Muscle layer of colon (tissue), 2 donors: ENCODE measurements at regions not wholly inside any gene's neighbourhood (a gene's known extent, or its start where the extent isn't known, plus 50 kb on each side); places are given as distances from the start of the nearest gene placed in this dataset.
"Not testable (repeated sequence)": the region's sequence is repeated elsewhere in the genome, so short reads cannot be mapped to it uniquely, and the experiment has no call there.

Experiments used
- H3K27ac ChIP-seq: one replicate; pipeline ENCODE4 v1.7.0; 2013; ENCODE audit warnings: low read depth, mild to moderate bottlenecking, low read length, moderate library complexity
- H3K27me3 ChIP-seq, 2 donors: one replicate each; pipeline ENCODE4 v1.7.0; 2013; ENCODE audit warnings: low read length in 2 of 2, mild to moderate bottlenecking in 2 of 2; ENCODE audit not compliant: insufficient read depth in 2 of 2, control insufficient read depth in 1 of 2
- H3K36me3 ChIP-seq: one replicate; pipeline ENCODE4 v1.7.0; 2013; ENCODE audit warnings: mild to moderate bottlenecking, low read length; ENCODE audit not compliant: insufficient read depth
- H3K4me1 ChIP-seq: one replicate; pipeline ENCODE4 v1.7.0; 2013; ENCODE audit warnings: mild to moderate bottlenecking, low read length; ENCODE audit not compliant: insufficient read depth
- H3K4me3 ChIP-seq, 2 donors: one replicate each; pipeline ENCODE4 v1.7.0; 2013; ENCODE audit warnings: low read length in 2 of 2, low read depth in 1 of 2, mild to moderate bottlenecking in 1 of 2, moderate library complexity in 1 of 2
- H3K9ac ChIP-seq: one replicate; pipeline ENCODE4 v1.7.0; 2013; ENCODE audit warnings: low read length
- H3K9me3 ChIP-seq: one replicate; pipeline ENCODE4 v1.7.0; 2013; ENCODE audit warnings: mild to moderate bottlenecking, low read length
- donor health status: abdominal sarcoma.
- donor health status: Adenocarcinoma of cecum.

GRCh38 chr6:113701552-113702254, 155.4 kb upstream of the MARCKS start:
- H3K4me1 ChIP-seq = no peaks in the 10 kb centered on the region
- H3K4me3 ChIP-seq = no peak overlapping the region
- H3K27ac ChIP-seq = no peak overlapping the region
- H3K36me3 ChIP-seq = no peaks in the 10 kb centered on the region
- no peak overlapping the region for H3K9ac ChIP-seq
- no peaks in the 10 kb centered on the region for H3K9me3 ChIP-seq
- H3K27me3 ChIP-seq = no peaks in the 10 kb centered on the region

GRCh38 chr6:113707194-113707593, 150.0 kb upstream of the MARCKS start:
- Histone ChIP-seq H3K4me1 (peaks cover 8% of the 10 kb centered on the region), H3K4me3 (no peak overlapping the region), H3K9me3 (no peaks in the 10 kb centered on the region), H3K27me3 (no peaks in the 10 kb centered on the region), H3K36me3 (no peaks in the 10 kb centered on the region), H3K9ac (no peak overlapping the region), H3K27ac (no peak overlapping the region)

- no peaks in the 10 kb centered on the region for H3K27me3 ChIP-seq
- no peak overlapping the region for H3K27ac ChIP-seq
- no peaks in the 10 kb centered on the region for H3K9me3 ChIP-seq
- H3K36me3 ChIP-seq = no peaks in the 10 kb centered on the region
- no peak overlapping the region for H3K4me3 ChIP-seq
- peaks cover 8% of the 10 kb centered on the region for H3K4me1 ChIP-seq
- H3K9ac ChIP-seq = no peak overlapping the region
Measured at GRCh38 chr6:113709936-113710509, 147.1 kb upstream of the MARCKS start.

GRCh38 chr6:113713665-113714064, 143.5 kb upstream of the MARCKS start:
- Histone ChIP-seq H3K9me3 (no peaks in the 10 kb centered on the region), H3K4me1 (peaks cover 4% of the 10 kb centered on the region), H3K27me3 (no peaks in the 10 kb centered on the region), H3K9ac (no peak overlapping the region), H3K36me3 (no peaks in the 10 kb centered on the region), H3K27ac (no peak overlapping the region), H3K4me3 (no peak overlapping the region)

- H3K36me3 ChIP-seq = no peaks in the 10 kb centered on the region
Measured at GRCh38 chr6:113718588-113718987, 138.6 kb upstream of the MARCKS start.

GRCh38 chr6:113719064-113719463, 138.1 kb upstream of the MARCKS start:
- no peak overlapping the region for H3K4me3 ChIP-seq
- H3K9me3 ChIP-seq = no peaks in the 10 kb centered on the region
- H3K9ac ChIP-seq = no peak overlapping the region
- H3K4me1 ChIP-seq = no peaks in the 10 kb centered on the region
- H3K36me3 ChIP-seq = no peaks in the 10 kb centered on the region
- no peaks in the 10 kb centered on the region for H3K27me3 ChIP-seq
- H3K27ac ChIP-seq = no peak overlapping the region

More at GRCh38 chr6:113718588-113718987, 138.6 kb upstream of the MARCKS start:
- Histone ChIP-seq H3K27me3 (no peaks in the 10 kb centered on the region), H3K4me3 (no peak overlapping the region), H3K27ac (no peak overlapping the region), H3K4me1 (no peaks in the 10 kb centered on the region), H3K9ac (no peak overlapping the region), H3K9me3 (no peaks in the 10 kb centered on the region)

- Histone ChIP-seq H3K27ac (no peak overlapping the region), H3K36me3 (no peaks in the 10 kb centered on the region), H3K9ac (no peak overlapping the region)
Measured at GRCh38 chr6:113719545-113719944, 137.6 kb upstream of the MARCKS start.

GRCh38 chr6:113723182-113723581, 134.0 kb upstream of the MARCKS start:
- Histone ChIP-seq H3K4me3 (no peak overlapping the region), H3K27me3 (no peaks in the 10 kb centered on the region), H3K9ac (no peak overlapping the region), H3K27ac (no peak overlapping the region), H3K4me1 (no peaks in the 10 kb centered on the region), H3K36me3 (no peaks in the 10 kb centered on the region), H3K9me3 (no peaks in the 10 kb centered on the region)

More at GRCh38 chr6:113719545-113719944, 137.6 kb upstream of the MARCKS start:
- Histone ChIP-seq H3K9me3 (no peaks in the 10 kb centered on the region), H3K4me3 (no peak overlapping the region), H3K27me3 (no peaks in the 10 kb centered on the region), H3K4me1 (no peaks in the 10 kb centered on the region)

- not testable (repeated sequence) for H3K27ac ChIP-seq, H3K9ac ChIP-seq, H3K36me3 ChIP-seq, H3K9me3 ChIP-seq, H3K4me3 ChIP-seq, H3K4me1 ChIP-seq, H3K27me3 ChIP-seq
Measured at GRCh38 chr6:113724927-113725326, 132.2 kb upstream of the MARCKS start.

- H3K27ac ChIP-seq = no peak overlapping the region
- H3K9me3 ChIP-seq = no peaks in the 10 kb centered on the region
- no peak overlapping the region for H3K4me3 ChIP-seq
- peaks cover 8% of the 10 kb centered on the region for H3K4me1 ChIP-seq
- H3K9ac ChIP-seq = no peak overlapping the region
- no peaks in the 10 kb centered on the region for H3K36me3 ChIP-seq
- no peaks in the 10 kb centered on the region for H3K27me3 ChIP-seq
Measured at GRCh38 chr6:113731541-113731940, 125.6 kb upstream of the MARCKS start.

- Histone ChIP-seq H3K4me1 (peaks cover 8% of the 10 kb centered on the region), H3K27me3 (no peaks in the 10 kb centered on the region), H3K9me3 (no peaks in the 10 kb centered on the region), H3K4me3 (no peak overlapping the region), H3K27ac (no peak overlapping the region), H3K36me3 (no peaks in the 10 kb centered on the region), H3K9ac (no peak overlapping the region)
Measured at GRCh38 chr6:113732384-113732966, 124.7 kb upstream of the MARCKS start.

- H3K4me3 ChIP-seq = no peak overlapping the region
- H3K36me3 ChIP-seq = no peaks in the 10 kb centered on the region
- peaks cover 8% of the 10 kb centered on the region for H3K4me1 ChIP-seq
- no peak overlapping the region for H3K27ac ChIP-seq
- no peaks in the 10 kb centered on the region for H3K9me3 ChIP-seq
- H3K27me3 ChIP-seq = no peaks in the 10 kb centered on the region
- H3K9ac ChIP-seq = no peak overlapping the region
Measured at GRCh38 chr6:113733381-113733780, 123.8 kb upstream of the MARCKS start.
